Naive thymus-derived CD4-positive, alpha-beta T cell (primary cell): ENCODE measurements at regions not wholly inside any gene's neighbourhood (a gene's known extent, or its start where the extent isn't known, plus 50 kb on each side); places are given as distances from the start of the nearest gene placed in this dataset.

Source experiments
- ATAC-seq: fragments of 150-1000 bp; cut with Tn5 transposase; 2 replicates; pipeline ENCODE4 v1.10.0; 2021; ENCODE audit warnings: mild to moderate bottlenecking, moderate library complexity
- CTCF ChIA-PET: fragments of 350-600 bp; sonication (Branson Sonifier 250); formaldehyde crosslinking; loops from one replicate; lab custom pipeline; 2021; ENCODE audit warnings: antibody characterized with exemption; lab: Charles Lee
- POLR2A ChIA-PET: fragments of 350-600 bp; sonication (Branson Sonifier 250); formaldehyde crosslinking; loops from one replicate; lab custom pipeline; 2021; ENCODE audit warnings: antibody characterized with exemption, inconsistent platforms; lab: Charles Lee
- DNase-seq, 9 donors: peaks; one replicate each; pipeline versions ENCODE4 v3.0.0 to v3.0.0-alpha.2; 2020 to 2022; ENCODE audit warnings: mixed read lengths in 1 of 9
- H3K27ac ChIP-seq: one replicate; pipeline ENCODE4 v1.7.0; 2013; ENCODE audit warnings: mild to moderate bottlenecking, low read depth, low read length, moderate library complexity
- H3K27me3 ChIP-seq, 2 donors: one replicate each; pipeline ENCODE4 v1.7.0; 2013; ENCODE audit warnings: low read length in 2 of 2, mild to moderate bottlenecking in 2 of 2, moderate library complexity in 2 of 2; ENCODE audit not compliant: control insufficient read depth in 2 of 2, insufficient read depth in 2 of 2
- H3K36me3 ChIP-seq, 3 experiments: 1 replicate in 2 of 3; 2 replicates in 1 of 3; pipeline ENCODE4 v1.7.0; 2013; ENCODE audit warnings: low read length in 3 of 3, mild to moderate bottlenecking in 3 of 3, moderate library complexity in 1 of 3; ENCODE audit not compliant: insufficient read depth in 3 of 3, control insufficient read depth in 2 of 3
- H3K4me1 ChIP-seq, 2 donors: one replicate each; pipeline ENCODE4 v1.7.0; 2013; ENCODE audit warnings: low read length in 2 of 2, mild to moderate bottlenecking in 2 of 2, moderate library complexity in 1 of 2; ENCODE audit not compliant: control insufficient read depth in 2 of 2, insufficient read depth in 2 of 2
- H3K4me3 ChIP-seq: 2 replicates; pipeline ENCODE4 v1.7.0; 2013; ENCODE audit warnings: mild to moderate bottlenecking, low read length
- H3K9me3 ChIP-seq, 3 experiments: 1 replicate in 2 of 3; 2 replicates in 1 of 3; pipeline ENCODE4 v1.7.0; 2013; ENCODE audit warnings: low read length in 3 of 3; ENCODE audit not compliant: control insufficient read depth in 2 of 3
- H3K27ac Mint-ChIP-seq, 9 donors: one replicate each; pipeline ENCODE4 v1.8.0; 2020 to 2022; ENCODE audit warnings: mixed read lengths in 9 of 9, mild to moderate bottlenecking in 8 of 9, moderate library complexity in 5 of 9, inconsistent platforms in 2 of 9
- H3K27me3 Mint-ChIP-seq, 5 donors: one replicate each; pipeline ENCODE4 v1.8.0; 2021 to 2022; ENCODE audit warnings: mixed read lengths in 5 of 5, mild to moderate bottlenecking in 1 of 5
- H3K36me3 Mint-ChIP-seq, 5 donors: one replicate each; pipeline ENCODE4 v1.8.0; 2020 to 2022; ENCODE audit warnings: mixed read lengths in 5 of 5, mild to moderate bottlenecking in 3 of 5, inconsistent platforms in 1 of 5
- H3K4me1 Mint-ChIP-seq, 7 donors: one replicate each; pipeline ENCODE4 v1.8.0; 2020 to 2022; ENCODE audit warnings: mixed read lengths in 7 of 7, mild to moderate bottlenecking in 3 of 7, inconsistent platforms in 1 of 7
- H3K4me3 Mint-ChIP-seq, 10 donors: one replicate each; pipeline ENCODE4 v1.8.0; 2020 to 2022; ENCODE audit warnings: mild to moderate bottlenecking in 10 of 10, mixed read lengths in 10 of 10, moderate library complexity in 6 of 10, inconsistent platforms in 2 of 10
- H3K9me3 Mint-ChIP-seq, 11 donors: one replicate each; pipeline ENCODE4 v1.8.0; 2020 to 2022; ENCODE audit warnings: mixed read lengths in 11 of 11, mild to moderate bottlenecking in 4 of 11, inconsistent platforms in 1 of 11, moderate library complexity in 1 of 11
- intact Hi-C, 2 donors: fragments of 100-400 bp; cut with micrococcal nuclease; formaldehyde crosslinking; loops; one replicate each; pipeline ENCODE4 v1.15.1; 2023

GRCh38 chr4:38570647-38571276, 93.2 kb upstream of the KLF3 start:
- Mint-ChIP-seq H3K36me3 (peaks cover 0 to 3% (median 0%) of the 10 kb centered on the region in 5 donors), H3K4me1 (peaks cover 0 to 9% (median 8%) of the 10 kb centered on the region in 7 donors), H3K27ac (peak overlapping the region in 2 of 9 donors; percentile 2 to 76), H3K9me3 (peaks cover 0 to 6% (median 0%) of the 10 kb centered on the region in 11 donors), H3K4me3 (no peak overlapping the region), H3K27me3 (peaks cover 0 to 22% (median 0%) of the 10 kb centered on the region in 5 donors)
- Histone ChIP-seq H3K9me3 (no peaks in the 10 kb centered on the region), H3K4me1 (no peaks in the 10 kb centered on the region), H3K27ac (no peak overlapping the region), H3K36me3 (no peaks in the 10 kb centered on the region), H3K27me3 (no peaks in the 10 kb centered on the region), H3K4me3 (no peak overlapping the region)
- DNase-seq (no peak), ATAC-seq (no peak)
- intact Hi-C loops: loop anchor here in 1 of 2 donors (5.0 kb wide), 1 partner anchor 33 kb away; no protein-coding TSS in a partner anchor
- ChIA-PET CTCF (no interaction called here), POLR2A (interaction anchor here (0.6 kb wide), 1 partner anchor 11 kb away, joined by 6 read pairs; no protein-coding TSS in a partner anchor)

DNA sequence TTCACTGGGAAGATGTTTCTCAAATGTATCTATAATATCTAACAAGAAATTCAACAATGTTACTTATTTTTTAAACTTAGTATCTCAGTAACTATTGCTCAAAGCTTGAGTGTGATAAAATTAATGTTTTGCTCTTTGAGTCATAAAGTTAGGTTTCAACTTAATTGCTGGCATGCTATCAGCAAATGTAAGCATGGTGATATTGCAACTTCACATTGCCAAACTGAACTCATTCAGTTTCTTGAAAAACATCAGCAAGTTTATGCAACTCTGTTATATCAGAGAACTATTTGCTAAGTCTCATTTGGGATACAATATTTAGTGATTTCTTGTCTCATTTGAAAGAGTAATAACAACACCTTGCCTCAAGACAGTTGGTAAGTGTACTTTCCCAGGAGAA, 91.2 kb upstream of the KLF3 start:
- ATAC-seq (no peak), DNase-seq (no peak)
- intact Hi-C loops: loop anchor here in 1 of 2 donors (5.0 kb wide), 1 partner anchor 35 kb away; no protein-coding TSS in a partner anchor
- Mint-ChIP-seq H3K9me3 (peaks cover 0 to 6% (median 0%) of the 10 kb centered on the region in 11 donors), H3K4me1 (peaks cover 0 to 17% (median 12%) of the 10 kb centered on the region in 7 donors), H3K4me3 (no peak overlapping the region), H3K27me3 (peaks cover 0 to 14% (median 0%) of the 10 kb centered on the region in 5 donors), H3K36me3 (no peaks in the 10 kb centered on the region), H3K27ac (no peak overlapping the region)
- ChIA-PET POLR2A (interaction anchor here (1.0 kb wide), 1 partner anchor 81 kb away, joined by 3 read pairs; no protein-coding TSS in a partner anchor), CTCF (no interaction called here)
- H3K4me3 ChIP-seq: no peak overlapping the region
- no peaks in the 10 kb centered on the region for H3K4me1 ChIP-seq
- H3K27ac ChIP-seq: no peak overlapping the region
- H3K9me3 ChIP-seq: no peaks in the 10 kb centered on the region
- no peaks in the 10 kb centered on the region for H3K36me3 ChIP-seq
- no peaks in the 10 kb centered on the region for H3K27me3 ChIP-seq

DNA sequence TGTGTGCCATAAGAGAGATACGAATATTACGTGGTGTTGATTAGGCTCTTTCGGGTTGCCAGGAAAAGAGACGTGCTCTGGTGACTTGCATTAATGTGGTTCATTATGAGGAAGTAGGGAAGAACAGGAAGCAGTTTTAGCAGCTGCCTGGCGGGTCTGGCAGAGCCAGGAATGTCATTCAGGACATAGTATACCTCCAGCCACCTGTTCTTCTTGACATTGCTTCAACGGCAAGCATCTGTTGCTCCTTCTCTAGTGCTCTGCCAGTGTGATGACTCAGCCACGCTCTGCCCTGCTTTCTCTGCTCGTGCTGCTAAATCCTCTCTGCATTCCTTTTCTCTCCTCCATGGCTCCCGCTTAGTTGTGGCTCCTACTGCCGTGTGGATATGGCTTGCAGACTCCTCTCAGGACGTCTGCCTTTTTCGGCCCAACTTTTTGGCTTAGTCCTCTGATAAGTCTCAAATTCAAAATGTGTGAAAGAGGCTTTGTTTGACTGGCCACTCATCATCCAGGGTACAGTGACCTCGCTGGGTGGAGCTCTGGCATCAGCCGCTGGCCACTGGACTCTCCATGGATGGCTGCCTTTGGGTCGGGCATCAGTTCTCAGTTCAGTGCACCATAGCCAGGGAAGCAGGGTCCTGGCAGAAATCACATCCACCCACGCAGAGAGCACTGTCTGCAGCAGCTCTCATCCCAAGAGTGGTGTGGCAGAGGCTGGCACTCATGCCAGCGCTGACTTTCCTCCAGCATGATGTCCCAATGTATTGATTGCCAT, 89.3 kb upstream of the KLF3 start:
- H3K4me1 Mint-ChIP-seq: peaks cover 0 to 17% (median 12%) of the 10 kb centered on the region in 7 donors
- H3K9me3 ChIP-seq: no peaks in the 10 kb centered on the region
- H3K27me3 ChIP-seq: no peaks in the 10 kb centered on the region
- H3K27ac ChIP-seq: no peak overlapping the region
- H3K27me3 Mint-ChIP-seq: peaks cover 0 to 16% (median 0%) of the 10 kb centered on the region in 5 donors
- intact Hi-C loops: loop anchor here in 1 of 2 donors (5.0 kb wide), 1 partner anchor 37 kb away; no protein-coding TSS in a partner anchor
- no peak overlapping the region for H3K4me3 Mint-ChIP-seq
- no peaks in the 10 kb centered on the region for H3K4me1 ChIP-seq
- no peak for DNase-seq
- CTCF ChIA-PET: no interaction called here
- peak; percentile 52 for ATAC-seq
- H3K4me3 ChIP-seq: no peak overlapping the region
- H3K27ac Mint-ChIP-seq: peak overlapping the region in 1 of 9 donors; percentile 29
- no peaks in the 10 kb centered on the region for H3K36me3 Mint-ChIP-seq
- peaks cover 0 to 6% (median 0%) of the 10 kb centered on the region in 11 donors for H3K9me3 Mint-ChIP-seq
- no peaks in the 10 kb centered on the region for H3K36me3 ChIP-seq
- POLR2A ChIA-PET: interaction anchor here (0.6 kb wide), 1 partner anchor 99 kb away, joined by 3 read pairs; no protein-coding TSS in a partner anchor

DNA sequence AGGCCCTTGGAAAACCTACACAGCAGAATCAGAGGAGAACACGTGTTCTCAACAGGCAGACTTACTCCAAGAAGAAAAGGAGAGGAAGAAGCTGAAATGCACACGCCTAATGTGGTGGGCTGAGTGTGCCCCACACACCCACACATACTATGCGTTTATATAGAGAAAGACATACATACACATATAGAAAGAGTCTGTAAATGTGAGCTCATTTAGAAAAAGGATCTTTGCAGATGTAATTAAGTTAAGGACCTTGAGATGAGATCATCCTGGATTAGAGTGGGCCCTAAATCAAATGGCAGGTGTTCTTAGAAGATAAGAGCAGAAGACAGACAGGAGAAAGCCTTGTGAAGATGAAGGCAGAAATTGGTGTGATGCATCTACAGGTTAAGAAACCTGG, 87.2 kb upstream of the KLF3 start:
- H3K36me3 ChIP-seq: no peaks in the 10 kb centered on the region
- POLR2A ChIA-PET: interaction anchor here (0.9 to 1.1 kb wide), 2 partner anchors 9 to 13 kb away, joined by 3 read pairs; no protein-coding TSS in a partner anchor
- CTCF ChIA-PET: interaction anchor here (0.8 kb wide), 1 partner anchor 109 kb away, joined by 3 read pairs; no protein-coding TSS in a partner anchor
- no peaks in the 10 kb centered on the region for H3K36me3 Mint-ChIP-seq
- DNase-seq: no peak
- H3K27ac Mint-ChIP-seq: no peak overlapping the region
- no peaks in the 10 kb centered on the region for H3K27me3 ChIP-seq
- H3K27me3 Mint-ChIP-seq: peaks cover 0 to 15% (median 0%) of the 10 kb centered on the region in 5 donors
- peaks cover 0 to 4% (median 0%) of the 10 kb centered on the region in 11 donors for H3K9me3 Mint-ChIP-seq
- no peak overlapping the region for H3K4me3 Mint-ChIP-seq
- no peak overlapping the region for H3K27ac ChIP-seq
- H3K4me1 Mint-ChIP-seq: peaks cover 0 to 17% (median 12%) of the 10 kb centered on the region in 7 donors
- H3K4me3 ChIP-seq: no peak overlapping the region
- H3K4me1 ChIP-seq: no peaks in the 10 kb centered on the region
- ATAC-seq: no peak
- no peaks in the 10 kb centered on the region for H3K9me3 ChIP-seq
- intact Hi-C loops: no loop called here

DNA sequence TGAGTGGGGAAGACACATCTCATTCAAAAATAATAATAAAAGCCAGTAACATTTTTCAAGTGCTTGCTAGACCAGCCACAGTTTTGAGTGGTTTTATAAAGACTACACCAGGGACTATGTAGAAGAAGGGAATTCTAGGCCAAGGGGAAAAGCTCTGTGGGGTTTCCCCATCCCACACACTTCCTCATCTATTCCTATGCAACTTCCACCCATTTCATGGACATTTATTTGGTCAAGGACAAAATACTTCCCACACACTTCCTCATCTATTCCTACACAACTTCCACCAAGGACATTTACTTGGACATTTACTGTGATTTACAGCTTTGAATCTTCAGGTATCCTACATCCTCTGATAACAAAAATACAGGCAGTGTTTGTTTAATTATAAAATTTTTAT, 86.5 kb upstream of the KLF3 start:
- H3K9me3 ChIP-seq: no peaks in the 10 kb centered on the region
- H3K27me3 ChIP-seq: no peaks in the 10 kb centered on the region
- Mint-ChIP-seq H3K27me3 (peaks cover 0 to 15% (median 0%) of the 10 kb centered on the region in 5 donors), H3K4me1 (peaks cover 0 to 17% (median 12%) of the 10 kb centered on the region in 7 donors), H3K9me3 (peaks cover 0 to 4% (median 0%) of the 10 kb centered on the region in 11 donors), H3K27ac (no peak overlapping the region), H3K4me3 (no peak overlapping the region), H3K36me3 (no peaks in the 10 kb centered on the region)
- intact Hi-C loops: no loop called here
- ChIA-PET CTCF (interaction anchor here (0.6 kb wide), 1 partner anchor 193 kb away, joined by 3 read pairs; no protein-coding TSS in a partner anchor), POLR2A (interaction anchor here (0.9 to 1.1 kb wide), 2 partner anchors 9 to 13 kb away, joined by 3 read pairs; no protein-coding TSS in a partner anchor)
- no peak overlapping the region for H3K27ac ChIP-seq
- no peak for ATAC-seq
- no peak overlapping the region for H3K4me3 ChIP-seq
- H3K36me3 ChIP-seq: no peaks in the 10 kb centered on the region
- DNase-seq: no peak
- no peaks in the 10 kb centered on the region for H3K4me1 ChIP-seq

GRCh38 chr4:38581426-38582106, 82.4 kb upstream of the KLF3 start:
- peaks cover 0 to 28% (median 0%) of the 10 kb centered on the region in 5 donors for H3K27me3 Mint-ChIP-seq
- peaks cover 4 to 13% (median 7%) of the 10 kb centered on the region in 7 donors for H3K4me1 Mint-ChIP-seq
- intact Hi-C loops: no loop called here
- Histone ChIP-seq H3K27me3 (no peaks in the 10 kb centered on the region), H3K27ac (no peak overlapping the region), H3K9me3 (no peaks in the 10 kb centered on the region), H3K4me1 (peaks cover 4 to 5% of the 10 kb centered on the region in 2 donors), H3K4me3 (no peak overlapping the region), H3K36me3 (no peaks in the 10 kb centered on the region)
- H3K9me3 Mint-ChIP-seq: peaks cover 0 to 2% (median 0%) of the 10 kb centered on the region in 11 donors
- ChIA-PET CTCF (no interaction called here), POLR2A (interaction anchor here (0.6 to 1.4 kb wide), 5 partner anchors 10 to 892 kb away, joined by 3 to 6 read pairs (median 3); no protein-coding TSS in a partner anchor)
- H3K36me3 Mint-ChIP-seq: peaks cover 0 to 1% (median 0%) of the 10 kb centered on the region in 5 donors
- DNase-seq: no peak
- no peak for ATAC-seq
- H3K27ac Mint-ChIP-seq: no peak overlapping the region
- H3K4me3 Mint-ChIP-seq: no peak overlapping the region
